SJSA1 (cell line): ENCODE measurements at regions not wholly inside any gene's neighbourhood (a gene's known extent, or its start where the extent isn't known, plus 50 kb on each side); places are given as distances from the start of the nearest gene placed in this dataset.
"Not testable (repeated sequence)": the region's sequence is repeated elsewhere in the genome, so short reads cannot be mapped to it uniquely, and the experiment has no call there.

Experiments used
- DNase-seq, 2 experiments: peaks; one replicate each; pipeline ENCODE4 v3.0.0-alpha.2; 2015 to 2020; ENCODE audit warnings: low spot score in 2 of 2, low read depth in 1 of 2
- H3K27ac ChIP-seq: fragments of 250-450 bp; sonication (Bioruptor Pico); 2 replicates; pipeline ENCODE4 v1.5.1; 2020; ENCODE audit warnings: mild to moderate bottlenecking, moderate library complexity
- H3K27me3 ChIP-seq: fragments of 250-450 bp; sonication (Bioruptor Pico); replicated peaks from 2 replicates; pipeline ENCODE4 v1.5.1; 2020; ENCODE audit warnings: mild to moderate bottlenecking, moderate library complexity
- H3K36me3 ChIP-seq: fragments of 250-450 bp; sonication (Bioruptor Pico); 2 replicates; pipeline ENCODE4 v1.5.1; 2020; ENCODE audit warnings: mild to moderate bottlenecking
- H3K4me1 ChIP-seq: fragments of 250-450 bp; sonication (Bioruptor Pico); replicated peaks from 2 replicates; pipeline ENCODE4 v1.6.1; 2021; ENCODE audit warnings: mild to moderate bottlenecking
- H3K4me3 ChIP-seq: fragments of 250-450 bp; sonication (Bioruptor Pico); 2 replicates; pipeline ENCODE4 v1.5.1; 2020; ENCODE audit warnings: mild to moderate bottlenecking
- H3K9me3 ChIP-seq: fragments of 250-450 bp; sonication (Bioruptor Pico); replicated peaks from 2 replicates; pipeline ENCODE4 v1.5.1; 2020; ENCODE audit warnings: mild to moderate bottlenecking

DNA sequence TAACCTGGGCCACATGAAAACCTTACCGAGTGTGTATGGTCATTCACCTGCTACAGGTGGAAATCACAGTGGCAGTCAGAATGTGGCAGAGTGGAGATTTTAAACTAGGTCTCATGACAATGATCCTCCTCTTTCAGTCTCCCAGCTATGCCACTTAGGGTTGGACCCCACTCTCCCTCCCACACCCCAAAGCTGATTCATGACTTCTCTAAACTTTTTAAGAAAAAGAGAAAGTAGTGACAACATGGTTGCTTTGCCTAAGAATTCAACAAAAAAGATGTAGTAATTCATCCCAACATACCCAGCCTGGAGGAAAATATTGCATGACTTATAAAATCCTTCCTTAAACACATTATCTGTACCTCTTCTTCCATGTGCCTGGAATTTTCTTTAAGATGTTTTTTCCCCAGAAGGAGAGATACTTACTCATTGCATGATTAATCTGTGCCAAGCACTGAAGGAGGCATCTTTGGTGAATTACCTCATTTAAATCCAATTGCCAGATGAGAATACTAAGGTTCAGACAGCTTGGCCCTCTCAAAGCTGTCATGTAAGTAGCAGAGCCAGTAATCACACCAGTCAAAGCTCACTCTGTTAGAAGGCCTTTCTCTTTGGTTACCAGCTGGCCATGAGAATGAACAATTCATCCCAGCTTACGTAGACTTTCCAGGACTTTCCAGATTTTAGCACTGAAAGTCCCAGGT is 119.9 kb downstream of the COPRS start:
- no peak overlapping the region for H3K4me3 ChIP-seq
- H3K9me3 ChIP-seq: no peaks in the 10 kb centered on the region
- H3K36me3 ChIP-seq: no peaks in the 10 kb centered on the region
- H3K4me1 ChIP-seq: peaks cover 54% of the 10 kb centered on the region
- 0 out of 2 replicates have a peak overlapping the region, but pooled peaks have one; percentile 15 for H3K27ac ChIP-seq
- H3K27me3 ChIP-seq: no peaks in the 10 kb centered on the region
- no peak for DNase-seq

GRCh38 chr17:31738488-31738887 is 120.6 kb downstream of the COPRS start:
- Histone ChIP-seq H3K4me3 (no peak overlapping the region), H3K27me3 (no peaks in the 10 kb centered on the region), H3K27ac (no peak overlapping the region), H3K36me3 (no peaks in the 10 kb centered on the region), H3K9me3 (no peaks in the 10 kb centered on the region), H3K4me1 (peaks cover 47% of the 10 kb centered on the region)
- DNase-seq: no peak

- no peak for DNase-seq
- H3K9me3 ChIP-seq: no peaks in the 10 kb centered on the region
- no peak overlapping the region for H3K4me3 ChIP-seq
- no peaks in the 10 kb centered on the region for H3K36me3 ChIP-seq
- no peaks in the 10 kb centered on the region for H3K27me3 ChIP-seq
- no peak overlapping the region for H3K27ac ChIP-seq
- peaks cover 43% of the 10 kb centered on the region for H3K4me1 ChIP-seq
Measured at GRCh38 chr17:31738067-31738466, 121.0 kb downstream of the COPRS start.

GRCh38 chr17:31736855-31737625 is 122.0 kb downstream of the COPRS start:
- Histone ChIP-seq H3K36me3 (no peaks in the 10 kb centered on the region), H3K4me3 (no peak overlapping the region), H3K27me3 (no peaks in the 10 kb centered on the region), H3K9me3 (no peaks in the 10 kb centered on the region), H3K4me1 (peaks cover 40% of the 10 kb centered on the region), H3K27ac (no peak overlapping the region)
- DNase-seq: no peak

- no peaks in the 10 kb centered on the region for H3K27me3 ChIP-seq
- no peaks in the 10 kb centered on the region for H3K36me3 ChIP-seq
- DNase-seq: no peak
- peaks cover 20% of the 10 kb centered on the region for H3K4me1 ChIP-seq
- no peaks in the 10 kb centered on the region for H3K9me3 ChIP-seq
- H3K27ac ChIP-seq: no peak overlapping the region
- no peak overlapping the region for H3K4me3 ChIP-seq
Measured at GRCh38 chr17:31733326-31733725, 125.7 kb downstream of the COPRS start.

GRCh38 chr17:31731585-31732154 is 127.4 kb downstream of the COPRS start:
- H3K4me3 ChIP-seq, H3K27ac ChIP-seq, DNase-seq, H3K27me3 ChIP-seq, H3K9me3 ChIP-seq, H3K36me3 ChIP-seq: not testable (repeated sequence)
- peaks cover 20% of the 10 kb centered on the region for H3K4me1 ChIP-seq

DNA sequence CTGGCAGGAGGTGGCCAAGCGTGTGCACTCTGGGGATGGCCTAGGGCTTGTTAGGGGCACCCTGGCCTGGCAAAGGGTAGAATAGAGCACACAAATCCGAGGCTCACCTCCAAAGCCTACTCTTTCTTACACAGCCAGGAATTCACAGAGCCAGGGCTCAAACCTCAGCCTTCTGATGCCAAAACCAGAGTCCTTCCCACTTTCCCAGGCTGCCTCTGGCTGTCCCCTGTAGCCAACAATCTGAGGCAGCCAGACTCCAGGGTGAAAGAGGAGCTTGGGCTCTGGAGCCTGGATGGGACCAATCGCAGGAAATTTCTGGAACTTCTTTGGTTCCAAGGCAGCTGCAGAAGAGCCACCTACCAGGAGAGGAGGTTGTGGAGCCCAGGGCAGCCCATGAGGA is 127.9 kb downstream of the COPRS start:
- DNase-seq: no peak
- Histone ChIP-seq H3K4me3 (no peak overlapping the region), H3K27me3 (no peaks in the 10 kb centered on the region), H3K27ac (no peak overlapping the region), H3K9me3 (no peaks in the 10 kb centered on the region), H3K4me1 (peaks cover 24% of the 10 kb centered on the region), H3K36me3 (no peaks in the 10 kb centered on the region)

- DNase-seq: peak in 1 of 2 experiments; percentile 44
- Histone ChIP-seq H3K27ac (no peak overlapping the region), H3K36me3 (no peaks in the 10 kb centered on the region), H3K4me1 (peaks cover 58% of the 10 kb centered on the region), H3K4me3 (no peak overlapping the region), H3K27me3 (no peaks in the 10 kb centered on the region), H3K9me3 (0 out of 2 replicates have a peak, but pooled peaks cover 5% of the 10 kb centered on the region)
Measured at GRCh38 chr17:31726980-31727427, 132.0 kb downstream of the COPRS start.

- Histone ChIP-seq H3K27me3 (no peaks in the 10 kb centered on the region), H3K27ac (peak overlapping the region; percentile 95), H3K36me3 (no peaks in the 10 kb centered on the region), H3K4me3 (no peak overlapping the region), H3K4me1 (peaks cover 61% of the 10 kb centered on the region), H3K9me3 (0 out of 2 replicates have a peak, but pooled peaks cover 5% of the 10 kb centered on the region)
- peak; percentile 58 to 75 for DNase-seq
Measured at GRCh38 chr17:31724619-31725018, 134.4 kb downstream of the COPRS start.

- H3K27ac ChIP-seq: peak overlapping the region; percentile 95
- H3K27me3 ChIP-seq: no peaks in the 10 kb centered on the region
- H3K4me1 ChIP-seq: peaks cover 55% of the 10 kb centered on the region
- H3K9me3 ChIP-seq: 0 out of 2 replicates have a peak, but pooled peaks cover 5% of the 10 kb centered on the region
- no peaks in the 10 kb centered on the region for H3K36me3 ChIP-seq
- no peak overlapping the region for H3K4me3 ChIP-seq
- DNase-seq: peak; percentile 87 to 97
Measured at GRCh38 chr17:31724026-31724425, 135.0 kb downstream of the COPRS start.

DNA sequence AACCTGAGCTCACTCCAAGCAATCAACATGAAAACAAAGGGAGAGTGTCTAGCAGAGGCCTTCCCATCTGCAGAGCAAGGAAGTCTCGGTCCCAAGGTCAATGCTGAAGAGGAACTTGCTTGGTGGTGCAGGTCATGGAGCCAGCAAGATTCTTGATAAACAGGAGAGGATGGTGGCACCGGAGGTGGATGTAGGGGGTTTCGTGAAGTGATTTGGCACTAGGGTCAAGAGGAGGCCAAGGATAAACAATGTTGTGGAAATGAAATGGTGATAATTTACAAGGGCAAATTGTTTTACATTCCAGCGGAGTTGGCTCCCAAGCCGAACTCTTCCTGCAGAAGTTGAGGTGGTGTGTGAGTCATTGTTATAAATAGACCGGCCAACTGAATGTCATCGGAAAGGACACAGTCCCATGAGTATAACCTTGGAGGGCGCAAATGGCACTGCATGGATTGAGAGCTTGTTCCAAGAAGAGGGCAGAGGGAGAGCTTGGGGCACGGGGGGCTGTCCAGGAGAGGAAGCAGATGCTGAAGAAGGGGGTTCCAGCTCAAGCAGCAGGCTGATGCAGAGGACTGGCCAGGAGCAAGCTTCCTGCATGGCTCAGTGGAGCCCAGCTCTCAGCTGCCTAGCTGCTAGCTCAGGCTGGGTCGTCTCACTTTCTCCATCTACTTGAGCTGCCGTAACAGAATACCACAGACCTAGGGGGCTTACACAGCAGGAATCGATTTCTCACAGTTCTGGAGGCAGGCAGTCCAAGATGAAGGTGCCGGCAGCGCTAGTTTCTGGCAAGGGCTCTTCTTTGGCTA is 136.6 kb downstream of the COPRS start:
- H3K4me3 ChIP-seq: no peak overlapping the region
- H3K27me3 ChIP-seq: no peaks in the 10 kb centered on the region
- peaks cover 58% of the 10 kb centered on the region for H3K4me1 ChIP-seq
- DNase-seq: peak; percentile 83 to 91
- no peaks in the 10 kb centered on the region for H3K36me3 ChIP-seq
- peak overlapping the region; percentile 95 for H3K27ac ChIP-seq
- 0 out of 2 replicates have a peak, but pooled peaks cover 5% of the 10 kb centered on the region for H3K9me3 ChIP-seq

DNA sequence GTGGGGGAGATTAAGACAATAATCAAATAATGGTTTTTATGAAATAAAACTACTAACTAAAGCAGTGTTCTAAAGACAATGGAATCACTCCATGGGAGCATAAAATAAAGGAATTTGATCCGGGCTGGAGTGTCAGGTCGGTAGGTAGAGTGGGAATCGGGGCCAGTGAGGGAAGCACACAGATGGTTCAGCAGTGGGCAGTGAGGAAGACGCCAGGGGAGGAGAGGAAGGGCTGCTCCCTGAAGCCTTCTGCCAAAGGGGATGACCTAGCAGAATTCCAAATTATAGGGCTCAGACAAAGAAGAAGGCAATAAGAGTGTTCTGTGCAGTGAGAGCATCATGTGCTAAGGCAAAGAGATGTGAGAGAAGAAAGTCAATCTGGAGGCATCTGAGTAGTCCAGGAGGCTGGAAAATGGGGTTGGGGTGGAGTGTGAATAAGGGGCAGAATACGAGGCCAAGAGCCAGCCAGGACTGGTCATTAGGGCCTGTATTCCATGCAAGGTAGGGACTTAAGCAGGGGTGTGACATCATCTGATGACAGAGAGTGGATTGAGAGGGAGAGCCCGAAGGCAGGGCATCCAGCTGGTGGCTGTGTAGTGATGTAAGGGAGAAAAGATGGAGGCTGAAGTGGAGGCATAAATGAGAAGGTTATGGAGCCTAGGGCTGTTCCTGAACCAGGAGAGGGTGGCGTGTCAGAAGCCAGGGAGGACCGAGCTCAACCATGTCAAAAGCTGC is 137.6 kb downstream of the COPRS start:
- Histone ChIP-seq H3K9me3 (0 out of 2 replicates have a peak, but pooled peaks cover 5% of the 10 kb centered on the region), H3K36me3 (no peaks in the 10 kb centered on the region), H3K27ac (peak overlapping the region; percentile 95), H3K4me1 (peaks cover 49% of the 10 kb centered on the region), H3K27me3 (no peaks in the 10 kb centered on the region), H3K4me3 (no peak overlapping the region)
- no peak for DNase-seq

DNA sequence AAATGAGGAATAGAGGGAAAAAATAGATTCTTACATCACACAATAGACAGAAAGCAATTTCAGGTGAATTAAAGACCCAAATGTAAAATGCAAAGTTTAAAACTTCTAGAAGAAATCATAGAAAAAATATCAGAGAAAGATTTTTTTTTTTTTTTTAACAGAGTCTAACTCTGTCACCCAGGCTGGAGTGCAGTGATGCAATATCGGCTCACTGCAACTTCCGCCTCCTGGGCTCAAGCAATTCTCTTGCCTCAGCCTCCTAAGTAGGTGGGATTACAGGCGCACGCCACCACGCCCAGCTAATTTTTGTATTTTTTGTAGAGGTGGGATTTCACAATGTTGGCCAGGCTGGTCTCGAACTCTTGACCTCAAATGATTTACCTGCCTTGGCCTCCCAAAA is 141.8 kb downstream of the COPRS start:
- not testable (repeated sequence) for H3K27me3 ChIP-seq, H3K36me3 ChIP-seq, H3K27ac ChIP-seq, H3K4me3 ChIP-seq, H3K9me3 ChIP-seq, DNase-seq
- peaks cover 15% of the 10 kb centered on the region for H3K4me1 ChIP-seq
